PC-3 (cell line): ENCODE measurements at regions not wholly inside any gene's neighbourhood (a gene's known extent, or its start where the extent isn't known, plus 50 kb on each side); places are given as distances from the start of the nearest gene placed in this dataset.

ENCODE experiments used
- ATAC-seq: fragments of 200-7000 bp; cut with Tn5 transposase; 2 replicates; pipeline ENCODE4 v1.9.1; 2020; ENCODE audit warnings: mild to moderate bottlenecking, moderate library complexity
- BruUV-seq: library from RNA; stranded (reverse); fragments of 400-500 nt; replicated peaks from 2 replicates; lab custom pipeline; 2021; lab: Mats Ljungman, UMichigan
- CTCF ChIA-PET: fragments of 300-600 bp; sonication (Branson Sonifier 250); formaldehyde crosslinking; loops from one replicate; lab custom pipeline; 2022; ENCODE audit warnings: antibody characterized with exemption; lab: Charles Lee
- POLR2A ChIA-PET: fragments of 300-600 bp; sonication (Branson Sonifier 250); formaldehyde crosslinking; loops from one replicate; lab custom pipeline; 2022; ENCODE audit warnings: antibody characterized with exemption; ENCODE audit not compliant: unreplicated experiment; lab: Charles Lee
- DNase-seq: peaks from one replicate; pipeline ENCODE4 v3.0.0-alpha.2; 2015
- H2AFZ ChIP-seq: fragments of 300-600 bp; sonication (generic); 2 replicates; pipeline ENCODE4 v1.6.0; 2016; ENCODE audit warnings: antibody characterized with exemption, low read length
- H3F3A ChIP-seq: fragments of 300-600 bp; sonication (generic); one replicate; pipeline ENCODE4 v1.6.0; 2017; ENCODE audit warnings: antibody characterized with exemption, low read length, control low read depth, mild to moderate bottlenecking; ENCODE audit not compliant: unreplicated experiment
- H3K27ac ChIP-seq: fragments of 300-600 bp; sonication (generic); 2 replicates; pipeline ENCODE4 v1.5.1; 2016; ENCODE audit warnings: mild to moderate bottlenecking, low read length
- H3K27me3 ChIP-seq: fragments of 300-600 bp; sonication (generic); 2 replicates; pipeline ENCODE4 v1.6.1; 2016; ENCODE audit warnings: low read length, mixed read lengths
- H3K36me3 ChIP-seq: fragments of 300-600 bp; sonication (generic); 2 replicates; pipeline ENCODE4 v1.6.1; 2016; ENCODE audit warnings: low read depth, mixed run types, low read length, mixed read lengths
- H3K4me1 ChIP-seq: fragments of 300-600 bp; sonication (generic); 2 replicates; pipeline ENCODE4 v1.5.1; 2016; ENCODE audit warnings: low read length; ENCODE audit not compliant: insufficient read depth
- H3K4me2 ChIP-seq: fragments of 300-600 bp; sonication (generic); 2 replicates; pipeline ENCODE4 v1.6.0; 2016; ENCODE audit warnings: low read length
- H3K4me3 ChIP-seq: fragments of 300-600 bp; sonication (generic); 2 replicates; pipeline ENCODE4 v1.5.1; 2016; ENCODE audit warnings: mild to moderate bottlenecking, low read length, mixed read lengths
- H3K79me2 ChIP-seq: fragments of 300-600 bp; sonication (generic); 2 replicates; pipeline ENCODE4 v1.6.1; 2017; ENCODE audit warnings: low read length, mixed read lengths
- H3K9ac ChIP-seq: fragments of 300-600 bp; sonication (generic); 2 replicates; pipeline ENCODE4 v1.6.0; 2016; ENCODE audit warnings: mild to moderate bottlenecking, low read length
- H3K9me2 ChIP-seq: fragments of 300-600 bp; sonication (generic); replicated peaks from 2 replicates; pipeline ENCODE4 v1.6.1; 2016; ENCODE audit warnings: mixed run types, low read length, mixed read lengths
- H3K9me3 ChIP-seq: fragments of 300-600 bp; sonication (generic); 2 replicates; pipeline ENCODE4 v1.6.1; 2016; ENCODE audit warnings: low read length, mixed read lengths
- H4K20me1 ChIP-seq: fragments of 300-600 bp; sonication (generic); 2 replicates; pipeline ENCODE4 v1.6.1; 2016; ENCODE audit warnings: low read length, mixed read lengths
- CTCF ChIP-seq: fragments of 300-600 bp; sonication (generic); conservative IDR thresholded peaks from 2 replicates; pipeline ENCODE4 v1.5.1; 2017; ENCODE audit warnings: antibody characterized with exemption, low read depth, mild to moderate bottlenecking, low read length
- EZH2 ChIP-seq: fragments of 300-600 bp; sonication (generic); IDR thresholded peaks from one replicate; pipeline ENCODE4 v1.6.1; 2017; ENCODE audit warnings: antibody characterized with exemption, mild to moderate bottlenecking, low read length; ENCODE audit not compliant: unreplicated experiment
- EZH2phosphoT487 ChIP-seq: fragments of 300-600 bp; sonication (generic); IDR thresholded peaks from 2 replicates; pipeline ENCODE4 v1.6.1; 2018; ENCODE audit warnings: mild to moderate bottlenecking, antibody characterized with exemption, low read length, borderline replicate concordance
- intact Hi-C: fragments of 100-400 bp; cut with micrococcal nuclease; formaldehyde crosslinking; loops from 2 replicates; pipeline ENCODE4 v1.9.0; 2023

- ChIA-PET POLR2A (no interaction called here), CTCF (no interaction called here)
- Histone ChIP-seq H3K4me3 (no peak overlapping the region), H3F3A (no peaks in the 10 kb centered on the region), H3K4me2 (no peak overlapping the region), H3K27ac (no peak overlapping the region), H4K20me1 (no peaks in the 10 kb centered on the region), H2AFZ (no peak overlapping the region), H3K9me2 (no peaks in the 10 kb centered on the region), H3K36me3 (no peaks in the 10 kb centered on the region), H3K9me3 (no peaks in the 10 kb centered on the region), H3K9ac (no peak overlapping the region), H3K4me1 (no peaks in the 10 kb centered on the region), H3K79me2 (no peaks in the 10 kb centered on the region), H3K27me3 (no peaks in the 10 kb centered on the region)
- ATAC-seq (no peak), DNase-seq (no peak)
- BruUV-seq: no TSS peak
- TF ChIP-seq CTCF: no peak
- no peak for TF ChIP-seq EZH2phosphoT487
- no peak for TF ChIP-seq EZH2
- intact Hi-C loops: no loop called here
Observed at GRCh38 chr4:123930996-123931395, 534.4 kb downstream of the SPRY1 start.

- TF ChIP-seq CTCF: no peak
- no peak for TF ChIP-seq EZH2phosphoT487
- no peak for TF ChIP-seq EZH2
- Histone ChIP-seq H3K27ac (no peak overlapping the region), H3K4me3 (no peak overlapping the region), H3K4me2 (no peak overlapping the region), H4K20me1 (no peaks in the 10 kb centered on the region), H3F3A (no peaks in the 10 kb centered on the region), H3K4me1 (no peaks in the 10 kb centered on the region), H3K27me3 (no peaks in the 10 kb centered on the region), H3K79me2 (no peaks in the 10 kb centered on the region), H3K9ac (no peak overlapping the region), H3K36me3 (no peaks in the 10 kb centered on the region), H3K9me2 (no peaks in the 10 kb centered on the region), H2AFZ (no peak overlapping the region), H3K9me3 (no peaks in the 10 kb centered on the region)
- ATAC-seq (no peak), DNase-seq (no peak)
- intact Hi-C loops: no loop called here
- POLR2A ChIA-PET: interaction anchor here (0.7 kb wide), 1 partner anchor 51 kb away, joined by 3 read pairs; no protein-coding TSS in a partner anchor
- BruUV-seq: no TSS peak
- CTCF ChIA-PET: no interaction called here
Observed at GRCh38 chr4:123934096-123934495, 537.5 kb downstream of the SPRY1 start.

GRCh38 chr4:123936621-123937043 is 540.0 kb downstream of the SPRY1 start:
- Histone ChIP-seq H3K4me1 (peaks cover 7% of the 10 kb centered on the region; the same call in 1 of the 2 replicates), H3K27ac (no peak overlapping the region), H3K9me2 (no peaks in the 10 kb centered on the region), H3K9ac (no peak overlapping the region), H3K27me3 (no peaks in the 10 kb centered on the region), H3K9me3 (no peaks in the 10 kb centered on the region), H4K20me1 (no peaks in the 10 kb centered on the region), H3F3A (no peaks in the 10 kb centered on the region), H2AFZ (no peak overlapping the region), H3K79me2 (no peaks in the 10 kb centered on the region), H3K4me3 (no peak overlapping the region), H3K36me3 (no peaks in the 10 kb centered on the region), H3K4me2 (no peak overlapping the region)
- intact Hi-C loops: no loop called here
- DNase-seq (no peak), ATAC-seq (no peak)
- BruUV-seq: no TSS peak
- CTCF ChIA-PET: no interaction called here
- TF ChIP-seq EZH2phosphoT487 (no peak), CTCF (no peak), EZH2 (no peak)
- POLR2A ChIA-PET: no interaction called here
